ELF-1 (cell line): ENCODE measurements at regions not wholly inside any gene's neighbourhood (a gene's known extent, or its start where the extent isn't known, plus 50 kb on each side); places are given as distances from the start of the nearest gene placed in this dataset.
"Not testable (repeated sequence)": the region's sequence is repeated elsewhere in the genome, so short reads cannot be mapped to it uniquely, and the experiment has no call there.

Source experiments
- DNase-seq: peaks from one replicate; pipeline ENCODE4 v3.0.0-alpha.2; 2016; ENCODE audit warnings: low read depth, low spot score

DNA sequence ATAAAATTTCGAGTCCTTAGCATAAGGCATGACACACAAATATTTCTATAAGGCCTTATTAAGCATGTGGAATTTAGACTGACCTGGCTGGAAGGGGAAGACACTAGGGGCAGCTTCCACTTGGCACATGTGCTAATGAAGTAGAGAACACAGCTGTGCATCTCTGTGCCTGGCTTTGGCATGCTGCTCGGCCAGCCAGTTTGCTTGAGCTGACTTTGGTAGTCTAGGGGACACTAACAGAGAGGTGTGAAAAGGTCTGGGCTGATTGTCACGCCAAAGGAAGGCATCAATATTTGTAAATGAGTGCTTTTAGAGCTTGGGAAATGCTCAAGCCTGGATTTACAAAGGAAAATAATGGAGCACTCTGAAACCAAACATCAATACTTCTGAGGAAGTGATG, 723.7 kb downstream of the PRELID2 start:
- no peak for DNase-seq

DNA sequence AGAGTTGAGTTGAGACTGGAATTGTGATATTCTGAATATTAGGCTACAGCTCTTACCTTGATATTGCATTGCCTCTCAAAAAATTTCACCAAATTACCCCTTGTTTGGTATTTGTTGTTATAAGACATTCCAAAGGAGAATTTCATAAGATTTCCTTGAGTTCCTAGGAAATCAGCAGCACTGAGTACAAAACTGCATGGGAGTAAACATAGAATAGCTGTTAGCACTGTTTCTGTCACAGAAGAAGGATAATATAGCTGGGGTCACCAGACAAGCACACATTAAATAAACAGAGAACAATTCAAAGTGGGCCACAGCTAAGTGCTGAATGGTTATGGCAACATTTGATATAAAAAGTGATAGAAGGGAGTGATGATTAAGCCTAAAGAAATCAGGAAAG, 724.3 kb downstream of the PRELID2 start:
- no peak for DNase-seq

DNA sequence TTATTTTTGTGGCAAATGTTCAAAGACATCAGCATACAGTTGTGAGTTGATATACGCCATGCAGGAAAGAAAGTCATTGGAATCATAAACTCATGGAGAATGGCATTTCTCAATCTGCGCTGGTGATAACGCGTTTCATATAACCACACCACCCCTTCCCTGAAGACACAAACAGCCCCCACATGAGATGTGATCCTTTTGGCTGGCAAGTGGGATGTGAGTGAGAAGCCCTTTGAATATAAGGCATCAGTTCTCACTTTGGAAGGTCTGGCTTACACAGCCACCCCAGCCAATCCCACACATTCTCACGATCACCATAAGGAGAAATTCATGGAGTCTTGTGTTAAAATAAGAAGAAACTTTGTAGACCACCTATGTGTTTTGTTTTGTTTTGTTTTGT, 725.0 kb downstream of the PRELID2 start:
- no peak for DNase-seq

DNA sequence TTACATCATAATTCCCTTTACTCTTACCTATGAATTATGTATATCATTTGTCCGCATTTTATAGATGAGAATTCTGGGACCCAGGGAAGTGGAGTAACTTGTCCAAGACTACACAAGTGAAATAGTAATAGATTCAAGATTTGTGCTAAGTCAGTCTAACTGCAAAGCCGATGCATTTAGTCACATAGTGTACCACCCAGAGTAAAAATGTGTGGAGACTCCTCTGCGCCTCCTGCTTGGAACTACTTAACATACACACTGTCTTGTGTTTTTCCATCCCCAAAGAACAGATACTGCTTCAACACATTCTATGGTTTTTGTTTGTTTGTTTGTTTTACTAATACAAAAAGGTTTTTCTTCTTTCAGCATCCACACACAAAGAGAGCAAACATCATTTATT, 729.8 kb downstream of the PRELID2 start:
- no peak for DNase-seq

DNA sequence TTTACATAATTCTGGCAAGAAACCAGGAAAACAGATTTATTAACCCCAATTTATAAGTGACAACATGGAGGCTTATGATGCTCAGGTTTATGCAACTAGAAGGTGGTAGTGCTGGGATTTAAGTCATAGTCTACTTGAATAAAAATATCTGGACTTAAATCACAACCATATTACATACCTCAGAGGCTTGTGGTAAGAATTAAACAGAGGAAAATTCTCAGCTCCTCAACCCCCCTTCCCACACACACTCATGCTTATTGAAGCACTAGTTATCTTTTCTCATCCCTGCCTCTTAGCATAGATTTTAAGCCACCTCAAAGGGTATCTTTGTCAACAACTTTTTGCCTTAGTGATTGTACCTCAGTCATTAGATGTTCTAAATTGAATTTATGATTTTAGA, 731.0 kb downstream of the PRELID2 start:
- no peak for DNase-seq

DNA sequence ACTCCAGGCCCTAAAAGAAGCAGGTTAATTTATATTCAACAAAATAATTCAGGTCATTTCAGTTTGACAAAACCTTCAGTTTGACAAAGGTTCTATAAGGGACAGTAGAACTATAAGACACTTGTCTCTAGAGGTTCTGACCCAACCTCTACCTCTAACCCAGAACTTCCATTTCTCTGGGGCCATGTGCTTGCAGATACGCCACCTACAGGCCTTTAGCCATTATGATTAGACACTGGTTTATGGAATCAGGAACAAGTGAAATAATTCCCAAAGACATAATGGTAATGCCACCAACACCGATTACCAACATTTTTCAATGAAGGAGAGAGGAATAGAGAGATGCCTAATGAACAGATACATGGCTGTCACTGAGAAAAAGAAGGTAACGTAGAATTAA, 733.9 kb downstream of the PRELID2 start:
- no peak for DNase-seq

DNA sequence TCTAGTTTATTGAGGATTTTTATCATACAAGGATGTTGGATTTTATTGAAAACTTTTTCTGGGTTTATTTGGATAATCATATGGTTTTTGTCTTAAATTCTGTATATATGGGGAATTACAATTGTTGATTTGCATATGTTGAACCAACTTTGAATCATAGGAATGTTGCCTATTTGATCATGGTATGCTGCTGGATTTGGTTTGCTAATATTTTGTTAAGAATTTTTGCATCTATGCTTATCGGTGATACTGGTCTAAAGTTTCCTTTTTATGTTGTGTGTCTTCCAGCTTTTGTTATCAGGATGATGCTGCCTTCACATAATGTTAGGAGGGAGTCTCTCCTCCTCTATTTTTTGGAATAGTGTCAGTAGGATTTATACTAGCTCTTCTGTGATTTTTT, 745.0 kb downstream of the PRELID2 start:
- DNase-seq: no peak

DNA sequence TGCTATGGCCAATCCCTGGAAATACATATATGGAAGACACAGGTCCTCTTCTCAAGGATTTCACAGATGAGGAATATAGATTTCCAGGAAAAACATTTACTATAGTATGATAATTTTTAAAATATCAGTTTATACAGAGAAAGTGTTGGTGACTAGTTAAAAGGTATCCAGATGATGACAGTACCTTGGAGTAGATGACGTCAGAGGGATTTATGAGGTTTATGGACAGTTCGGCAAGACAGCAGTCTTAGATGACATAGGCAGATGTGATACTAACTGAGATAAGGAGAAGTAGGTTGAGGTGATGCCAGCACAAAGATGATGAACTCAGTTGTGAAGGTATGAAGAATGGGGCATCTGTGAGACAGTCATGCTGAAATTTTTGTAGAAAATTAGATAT, 750.3 kb downstream of the PRELID2 start:
- no peak for DNase-seq

DNA sequence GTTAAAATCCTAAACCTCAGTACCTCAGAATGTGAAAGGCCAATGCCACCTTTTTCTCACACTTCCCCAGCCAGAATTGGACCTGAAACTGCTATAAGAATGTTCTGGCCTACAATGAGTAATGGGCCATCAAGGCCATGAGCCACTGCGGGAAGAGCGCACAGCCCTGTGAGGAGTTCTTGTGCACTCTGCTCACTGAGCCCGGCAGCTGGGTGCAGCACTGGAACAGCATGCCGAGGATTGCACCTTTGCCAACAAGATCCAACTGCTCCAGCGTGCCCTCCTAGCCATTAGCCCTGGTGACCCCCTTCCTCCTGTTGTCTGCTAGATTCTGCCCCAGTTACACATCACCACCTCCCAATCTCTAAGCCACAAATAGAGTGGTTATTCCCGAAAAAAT, 758.1 kb downstream of the PRELID2 start:
- no peak for DNase-seq

DNA sequence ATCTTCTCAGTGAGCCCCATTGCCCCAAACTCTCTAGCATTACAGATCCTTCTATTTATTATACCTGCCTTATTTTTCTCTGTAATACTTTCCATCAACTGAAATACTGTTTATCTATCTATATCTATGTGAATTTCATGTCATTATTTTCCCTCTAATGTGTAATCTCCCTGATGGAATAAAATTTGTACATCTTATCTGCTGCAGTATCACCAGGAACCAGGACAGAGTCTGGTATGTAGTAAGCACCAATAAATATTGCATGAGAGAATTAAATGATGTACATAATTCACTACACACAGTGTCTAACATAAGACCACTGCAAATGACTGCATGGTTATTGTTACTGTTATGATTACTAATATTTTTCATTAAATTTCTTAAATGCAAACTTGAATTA, 759.1 kb downstream of the PRELID2 start:
- DNase-seq: no peak

DNA sequence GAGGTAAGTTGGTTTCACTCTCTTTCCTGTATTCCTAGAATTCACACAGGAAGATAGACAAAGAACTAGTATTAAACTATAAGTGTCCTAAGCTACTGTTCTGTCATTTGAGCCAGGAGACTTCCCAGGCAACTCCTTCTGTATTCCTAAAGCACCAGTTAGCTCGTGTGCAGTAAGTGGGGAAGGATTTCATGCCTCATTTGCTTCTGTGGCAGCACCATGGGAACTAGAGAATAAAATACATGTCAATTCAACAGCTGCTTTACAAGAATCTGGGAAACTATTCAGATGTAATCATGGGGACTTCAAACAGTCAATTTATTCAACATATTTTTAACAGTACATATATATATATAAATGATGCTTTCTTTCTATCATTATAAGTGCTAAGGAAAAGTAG, 762.3 kb downstream of the PRELID2 start:
- DNase-seq: no peak

DNA sequence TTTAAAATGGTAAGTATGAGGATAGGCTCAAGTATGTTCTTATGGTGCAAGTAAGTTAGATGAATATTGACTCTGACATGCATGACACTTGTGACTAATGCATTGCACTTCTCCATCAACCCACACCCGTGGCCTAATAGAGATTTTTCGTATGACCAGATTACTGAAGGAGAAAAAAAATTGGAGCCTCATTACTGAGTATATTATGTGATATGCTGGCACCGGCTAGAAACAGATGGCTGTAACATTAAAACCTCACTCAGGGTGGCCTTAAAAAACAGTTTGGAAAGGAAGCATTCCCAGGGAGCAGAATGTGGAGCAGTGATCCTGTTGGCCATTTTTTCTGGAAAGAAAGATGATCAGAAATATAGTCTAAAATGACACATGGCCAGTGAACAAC, 766.4 kb downstream of the PRELID2 start:
- DNase-seq: no peak

DNA sequence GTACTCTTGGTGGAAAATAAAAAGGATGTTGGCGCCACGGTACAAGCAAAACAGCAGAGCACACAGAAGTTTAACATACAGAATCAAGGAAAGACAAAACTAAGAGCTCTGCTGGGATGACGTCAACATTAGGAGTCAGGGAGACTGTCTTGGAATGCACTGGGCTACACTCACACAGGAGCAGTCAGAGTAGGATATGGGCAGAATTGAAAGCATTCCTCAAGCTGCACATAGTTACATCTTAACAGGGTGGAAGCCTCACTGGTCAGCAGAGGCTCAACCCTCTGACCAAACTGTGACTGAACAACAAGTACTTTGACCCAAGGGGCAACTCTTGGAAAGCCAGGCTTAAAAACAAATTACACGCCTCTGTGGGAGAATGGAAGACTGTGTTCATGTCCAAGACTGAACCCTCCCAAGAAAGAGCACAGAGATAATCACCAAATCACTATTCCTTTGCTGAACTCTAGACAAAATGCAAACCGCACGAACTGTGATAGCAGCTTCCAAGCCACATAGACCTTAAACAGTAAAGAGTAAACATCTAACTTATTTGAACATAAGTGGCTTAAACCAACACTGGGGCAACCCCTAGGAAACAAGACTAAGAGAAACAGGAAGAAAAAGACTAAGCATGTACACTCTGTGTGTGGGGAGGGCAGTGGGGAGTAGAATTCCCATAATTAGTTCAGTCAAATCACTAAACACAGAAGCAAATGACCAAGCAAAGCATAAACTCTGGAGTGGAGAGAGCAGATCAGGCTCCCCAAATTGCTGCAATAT, 772.7 kb downstream of the PRELID2 start:
- DNase-seq: no peak

DNA sequence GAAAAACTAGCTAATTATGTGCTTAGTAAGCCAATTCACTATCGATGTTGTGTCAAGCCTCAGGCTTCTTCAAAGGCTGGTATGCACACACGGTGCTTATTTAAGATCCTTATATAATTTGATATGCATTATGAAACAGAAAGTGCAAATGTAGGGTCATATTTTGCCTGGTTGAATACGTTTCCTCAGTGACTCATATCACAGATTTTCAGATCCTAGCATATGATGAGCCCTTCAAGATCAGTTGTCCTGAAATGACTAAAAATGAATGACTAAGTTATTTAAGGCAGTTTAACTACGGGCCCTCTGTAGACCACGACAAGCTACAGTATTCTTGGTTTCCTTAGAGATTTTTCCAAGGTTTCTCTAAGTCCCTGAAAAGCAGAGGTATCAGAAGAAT, 778.3 kb downstream of the PRELID2 start:
- DNase-seq: no peak

DNA sequence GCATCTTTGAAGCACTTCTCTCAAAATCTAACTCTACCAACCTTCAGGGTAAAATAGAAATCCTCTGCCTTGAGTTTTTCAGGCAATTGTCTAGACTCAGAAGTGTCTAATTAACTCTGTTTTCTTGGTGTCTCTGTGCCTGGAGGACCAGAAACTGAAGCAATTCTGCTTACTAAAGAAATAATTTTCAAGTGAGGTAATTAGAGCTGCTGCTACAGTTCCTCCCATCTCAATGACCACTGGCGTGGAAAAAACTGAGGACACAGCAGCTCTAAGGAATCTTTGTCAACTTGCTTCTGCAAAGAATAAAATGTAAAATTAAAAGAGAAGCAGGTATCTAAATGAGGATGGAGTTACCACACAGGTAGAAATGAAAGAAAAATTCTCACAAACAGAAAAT, 785.0 kb downstream of the PRELID2 start:
- no peak for DNase-seq

DNA sequence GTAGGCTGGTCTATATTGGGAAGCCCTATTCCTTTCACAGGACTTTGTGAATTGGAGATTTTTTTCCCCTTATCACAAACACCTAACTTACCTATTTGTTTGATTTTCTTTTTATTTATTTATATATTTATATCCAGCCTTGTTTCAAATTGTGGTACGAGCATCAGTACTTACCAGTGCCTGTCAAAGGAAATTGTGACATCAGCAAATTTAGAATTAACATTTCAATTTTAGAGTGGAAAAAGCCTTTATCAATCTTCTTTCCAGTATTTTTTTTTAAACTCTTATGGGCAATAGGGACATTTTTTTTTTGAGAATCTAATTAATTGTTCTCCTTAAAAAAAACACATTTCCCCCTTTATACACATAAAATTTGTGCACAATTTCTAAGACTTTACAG, 790.2 kb downstream of the PRELID2 start:
- DNase-seq: no peak

DNA sequence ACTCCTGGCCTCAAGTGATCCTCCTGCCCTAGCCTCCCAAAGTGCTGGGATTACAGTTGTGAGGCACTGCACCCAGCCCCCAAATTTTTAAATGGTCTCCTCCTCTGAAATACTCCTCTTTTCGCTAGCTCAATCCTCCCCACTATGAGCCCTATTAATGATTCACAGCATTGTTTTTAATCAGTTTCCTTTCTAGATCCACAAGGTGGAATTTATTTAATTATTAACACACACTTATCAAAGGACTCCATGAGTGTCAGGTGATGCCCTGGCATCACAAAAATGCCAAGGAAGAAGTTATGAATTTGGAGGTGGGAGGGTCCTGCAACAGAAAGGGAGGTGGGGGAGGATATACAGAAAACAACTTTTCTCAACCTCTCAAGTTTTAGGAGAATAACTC, 806.5 kb downstream of the PRELID2 start:
- DNase-seq: no peak

DNA sequence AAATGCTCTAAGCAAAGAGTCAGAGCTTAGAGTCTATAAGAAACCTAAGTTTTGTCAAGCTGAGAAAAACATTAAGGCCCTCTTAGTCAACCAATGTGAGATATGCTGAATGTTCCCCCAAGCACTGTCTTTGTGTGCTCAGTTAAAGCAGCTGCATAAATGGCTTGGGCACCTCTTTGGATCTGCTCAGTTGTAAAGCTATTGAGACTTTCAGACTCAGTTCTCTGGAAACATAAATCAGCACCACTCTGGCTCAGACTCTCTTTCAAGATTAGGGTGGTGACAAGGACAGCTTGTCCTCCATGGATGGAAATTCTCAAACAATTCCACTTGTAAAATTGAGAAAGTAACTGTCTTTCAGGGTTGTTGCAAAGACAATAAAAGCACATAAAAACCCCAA, 807.9 kb downstream of the PRELID2 start:
- DNase-seq: no peak

DNA sequence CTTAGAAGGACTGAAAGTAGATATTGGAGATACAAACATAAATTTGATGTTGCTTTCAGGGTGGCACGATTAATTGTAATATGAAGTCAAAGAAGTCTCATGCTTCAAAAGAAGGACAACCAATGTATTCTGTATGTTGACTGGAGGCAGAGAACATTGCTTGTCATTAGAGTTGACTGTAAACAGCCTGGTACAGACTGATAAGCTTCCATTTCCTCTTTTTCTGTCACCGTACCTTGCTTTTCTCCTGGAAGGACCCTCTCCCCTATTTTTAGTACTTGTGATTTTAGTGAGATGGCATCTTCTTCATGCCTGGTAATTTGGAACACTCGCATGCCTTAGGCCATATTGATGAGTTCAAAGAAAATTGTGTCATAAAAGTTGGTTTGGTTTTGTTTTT, 809.4 kb downstream of the PRELID2 start:
- DNase-seq: no peak

DNA sequence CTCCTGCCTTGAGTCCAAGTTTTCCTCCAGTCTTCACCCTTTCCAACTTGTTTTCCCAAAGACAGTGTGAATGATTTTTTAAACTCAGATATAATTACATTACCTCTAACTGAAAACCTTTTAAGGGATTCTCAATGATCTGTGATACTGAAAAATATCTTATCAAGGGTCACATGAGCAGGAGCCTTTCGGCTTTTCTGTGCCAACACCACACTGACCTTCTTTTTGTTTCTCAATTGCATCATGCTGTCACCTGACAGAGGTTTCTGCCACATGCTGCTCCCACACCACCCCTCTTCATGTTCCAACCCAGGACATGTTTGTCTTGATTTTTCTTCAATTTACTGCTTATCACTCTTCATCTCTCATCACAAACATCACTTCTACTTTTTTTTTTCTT, 820.0 kb downstream of the PRELID2 start:
- DNase-seq: no peak

DNA sequence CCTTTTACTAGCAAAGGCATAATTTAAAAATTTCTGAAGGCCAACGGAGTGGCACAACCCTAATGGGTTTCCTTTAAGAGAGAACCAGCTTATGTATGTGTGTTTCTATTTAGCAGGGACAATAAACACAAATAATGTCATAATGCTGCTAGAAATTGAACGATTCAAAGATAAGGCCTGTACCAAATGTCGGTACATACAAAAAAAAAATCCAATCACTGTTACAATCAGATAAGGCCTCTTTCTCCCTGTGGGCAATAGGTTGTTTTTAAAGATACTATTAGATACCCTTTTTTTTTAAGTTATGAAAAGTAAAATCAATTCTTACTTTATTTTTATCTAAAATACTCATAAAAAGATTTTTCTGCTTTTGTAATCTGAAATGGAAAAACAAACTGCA, 821.0 kb downstream of the PRELID2 start:
- DNase-seq: no peak

DNA sequence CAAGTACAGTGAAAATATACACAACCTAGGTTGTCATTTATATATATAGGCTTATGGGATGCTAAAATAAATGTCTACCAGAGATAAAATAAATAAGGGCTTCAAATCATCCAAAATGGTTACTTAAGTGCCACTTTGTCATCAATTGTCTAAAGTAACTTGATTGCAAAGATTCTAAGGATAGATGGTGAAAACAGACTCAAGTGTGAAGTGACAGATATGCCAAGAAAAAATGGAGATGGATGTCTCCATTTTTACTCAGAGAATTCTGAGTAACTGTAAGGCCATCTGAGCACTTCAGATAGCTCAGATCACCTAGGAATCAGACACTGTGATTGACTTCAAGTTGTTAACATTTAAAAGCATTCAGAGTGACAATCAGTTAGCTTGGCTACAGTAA, 824.3 kb downstream of the PRELID2 start:
- DNase-seq: no peak

DNA sequence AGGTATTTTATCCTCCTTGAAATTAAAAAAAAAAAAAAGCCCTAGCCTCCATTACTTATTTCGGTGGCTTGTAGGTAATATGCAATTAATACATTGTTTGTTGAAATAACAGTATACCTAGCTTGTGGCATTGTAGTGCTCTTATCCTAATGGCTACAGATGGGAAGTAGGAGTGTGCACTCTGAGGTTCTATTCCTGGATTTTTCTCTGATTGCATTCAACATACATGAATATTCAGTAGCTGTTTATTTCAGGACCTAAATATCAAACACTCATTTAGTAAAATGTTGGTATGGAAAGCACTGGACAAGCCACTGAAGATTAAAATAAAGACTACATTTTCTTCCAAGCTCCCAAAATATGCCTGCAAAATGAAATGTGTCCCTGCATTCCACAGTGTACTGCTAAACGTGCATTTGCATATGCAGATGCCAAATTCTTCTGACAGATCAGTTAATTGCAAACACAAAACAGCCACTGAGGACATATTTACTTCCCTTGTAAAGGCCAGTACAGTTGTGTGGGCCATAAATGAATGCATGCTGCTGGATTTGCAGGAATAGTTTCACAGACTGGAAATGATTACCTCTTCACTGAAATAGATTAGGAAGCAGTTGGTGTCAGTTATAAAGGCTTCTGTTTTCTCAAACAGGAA, 826.1 kb downstream of the PRELID2 start:
- no peak for DNase-seq

DNA sequence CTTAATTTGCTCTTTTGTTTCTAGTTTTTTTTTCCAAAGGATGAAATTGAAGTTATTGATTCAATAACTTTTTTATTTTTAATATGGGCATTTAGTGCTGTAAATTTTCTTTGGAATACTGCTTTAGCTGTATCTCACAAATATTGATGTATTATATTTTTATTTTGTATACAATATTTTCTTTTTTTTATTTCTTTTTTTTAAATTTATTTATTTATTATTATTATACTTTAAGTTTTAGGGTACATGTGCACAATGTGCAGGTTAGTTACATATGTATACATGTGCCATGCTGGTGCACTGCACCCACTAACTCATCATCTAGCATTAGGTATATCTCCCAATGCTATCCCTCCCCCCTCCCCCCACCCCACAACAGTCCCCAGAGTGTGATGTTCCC, 823.7 kb downstream of the KCTD16 start:
- DNase-seq: not testable (repeated sequence)
